NT2/D1 (cell line): ENCODE measurements at regions not wholly inside any gene's neighbourhood (a gene's known extent, or its start where the extent isn't known, plus 50 kb on each side); places are given as distances from the start of the nearest gene placed in this dataset.

Source experiments
- YY1 ChIP-seq: IDR thresholded peaks from 2 replicates; pipeline ENCODE4 v1.6.1; 2011; ENCODE audit not compliant: insufficient read length, insufficient read depth
- ZNF274 ChIP-seq: IDR thresholded peaks from 2 replicates; pipeline ENCODE4 v1.6.1; 2011; ENCODE audit warnings: mild to moderate bottlenecking, low read depth, low read length

GRCh38 chr16:51057102-51057793 lies 93.8 kb downstream of the SALL1 start:
- TF ChIP-seq ZNF274 (no peak), YY1 (no peak)
